K562 (cell line): ENCODE measurements at regions not wholly inside any gene's neighbourhood (a gene's known extent, or its start where the extent isn't known, plus 50 kb on each side); places are given as distances from the start of the nearest gene placed in this dataset.
"Not testable (repeated sequence)": the region's sequence is repeated elsewhere in the genome, so short reads cannot be mapped to it uniquely, and the experiment has no call there.

Source experiments
- ATAC-seq: fragments of 200-7000 bp; cut with Tn5 transposase; 3 replicates; pipeline ENCODE4 v1.9.1; 2020; ENCODE audit warnings: moderate library complexity
- BruUV-seq: library from RNA; stranded (reverse); fragments of 400-500 nt; replicated peaks from 2 replicates; lab custom pipeline; 2021; lab: Mats Ljungman, UMichigan
- CTCF ChIA-PET: fragments of 300-600 bp; formaldehyde crosslinking; extraction: SDS; loops from one replicate; lab custom pipeline; 2021; ENCODE audit warnings: low intra/inter-chr PET ratio; lab: Yijun Ruan, JAX
- POLR2A ChIA-PET: fragments of 300-600, 350-650 bp; sonication (Branson Sonifier 250); formaldehyde crosslinking; extraction: SDS; loops from one replicate; lab custom pipeline; 2021; ENCODE audit warnings: antibody characterized with exemption, inconsistent platforms; lab: Yijun Ruan, JAX
- DNase-seq, 4 experiments: peaks; one replicate each; pipeline versions ENCODE4 v3.0.0 to v3.0.0-alpha.2; 2011 to 2018; ENCODE audit warnings: low spot score in 3 of 4, mixed read lengths in 3 of 4; ENCODE audit errors: extremely low read depth in 1 of 4
- FAIRE-seq: peaks from 2 replicates; lab custom pipeline; 2011; peaks lifted over from hg19 to GRCh38; lab: Jason Lieb, UNC
- H2AFZ ChIP-seq: 2 replicates; pipeline ENCODE4 v1.6.0; 2011; ENCODE audit warnings: low read depth, low read length, control low read depth, inconsistent platforms
- H3K27ac ChIP-seq: fragments of 200-600 bp; 3 replicates; pipeline ENCODE4 v1.8.0; 2011; ENCODE audit warnings: low read depth, mild to moderate bottlenecking, control low read depth, inconsistent platforms, low read length, moderate library complexity, mixed read lengths; ENCODE audit errors: extremely low read depth
- H3K27me3 ChIP-seq, 2 experiments: fragments of 300-600 bp in 1 of 2; 2 replicates in 1 of 2; 3 replicates in 1 of 2; pipeline versions ENCODE4 v1.6.0 to v1.8.0; 2011; ENCODE audit warnings: inconsistent platforms in 2 of 2, low read length in 2 of 2, mild to moderate bottlenecking in 1 of 2, mixed read lengths in 1 of 2, moderate library complexity in 1 of 2; ENCODE audit not compliant: control insufficient read depth in 2 of 2, insufficient read depth in 2 of 2
- H3K36me3 ChIP-seq: fragments of 300-600 bp; 3 replicates; pipeline ENCODE4 v1.8.0; 2011; ENCODE audit warnings: mild to moderate bottlenecking, low read length, inconsistent platforms; ENCODE audit not compliant: control insufficient read depth, insufficient read depth
- H3K4me1 ChIP-seq, 2 experiments: fragments of 200-600 bp in 1 of 2; replicated peaks in 1 of 2; 2 replicates in 1 of 2; 3 replicates in 1 of 2; pipeline versions ENCODE4 v1.5.1 to v1.8.0; 2011; ENCODE audit warnings: inconsistent platforms in 2 of 2, low read length in 2 of 2, mild to moderate bottlenecking in 1 of 2, mixed read lengths in 1 of 2, moderate library complexity in 1 of 2; ENCODE audit not compliant: control insufficient read depth in 2 of 2, insufficient read depth in 2 of 2
- H3K4me2 ChIP-seq: 2 replicates; pipeline ENCODE4 v1.6.1; 2011; ENCODE audit warnings: low read length, control low read depth, inconsistent platforms, mixed read lengths; ENCODE audit not compliant: insufficient read depth
- H3K4me3 ChIP-seq: fragments of 200-600 bp; sonication (generic), shearing (Covaris generic); 2 replicates; pipeline ENCODE4 v1.5.1; 2016; ENCODE audit warnings: control low read depth, inconsistent platforms
- H3K79me2 ChIP-seq: fragments of 200-600 bp; 3 replicates; pipeline ENCODE4 v1.8.0; 2011; ENCODE audit warnings: low read length, inconsistent platforms; ENCODE audit not compliant: control insufficient read depth, insufficient read depth
- H3K9ac ChIP-seq, 2 experiments: 2 replicates each; pipeline versions ENCODE4 v1.6.0 to v1.6.1; 2011; ENCODE audit warnings: low read depth in 2 of 2, low read length in 2 of 2, control low read depth in 1 of 2, inconsistent platforms in 1 of 2, mild to moderate bottlenecking in 1 of 2, mixed read lengths in 1 of 2; ENCODE audit not compliant: insufficient read depth in 1 of 2
- H3K9me1 ChIP-seq: one replicate; pipeline ENCODE4 v1.6.0; 2011; ENCODE audit warnings: inconsistent platforms, mild to moderate bottlenecking, low read length, moderate library complexity; ENCODE audit not compliant: control insufficient read depth, insufficient read depth
- H3K9me3 ChIP-seq: replicated peaks from 2 replicates; pipeline ENCODE4 v1.5.1; 2011; ENCODE audit warnings: low read depth, low read length, inconsistent platforms; ENCODE audit not compliant: control insufficient read depth, insufficient read depth
- H4K20me1 ChIP-seq: replicated peaks from 2 replicates; pipeline ENCODE4 v1.6.1; 2011; ENCODE audit warnings: low read length, inconsistent platforms, mixed read lengths; ENCODE audit not compliant: control insufficient read depth, insufficient read depth
- CBX3 ChIP-seq, 2 experiments: IDR thresholded peaks; 1 replicate in 1 of 2; 2 replicates in 1 of 2; pipeline ENCODE4 v1.6.1; 2012; ENCODE audit warnings: inconsistent platforms in 2 of 2, low read length in 2 of 2, borderline replicate concordance in 1 of 2, control low read depth in 1 of 2
- CBX8 ChIP-seq: fragments of 200-600 bp; sonication (generic); IDR thresholded peaks from 2 replicates; pipeline ENCODE4 v1.6.1; 2012; ENCODE audit warnings: borderline replicate concordance, mixed run types, low read depth, mild to moderate bottlenecking, moderate library complexity, mixed read lengths, low read length, control low read depth, inconsistent platforms; ENCODE audit not compliant: poor library complexity, severe bottlenecking; ENCODE audit errors: extremely low read depth
- CTCF ChIP-seq, 3 experiments: IDR thresholded peaks in 2 of 3; conservative IDR thresholded peaks in 1 of 3; 2 replicates each; pipeline ENCODE4 v1.5.1; 2011 to 2012; ENCODE audit warnings: low read length in 3 of 3, mild to moderate bottlenecking in 3 of 3, control low read depth in 2 of 3, improper control_type of control experiment in 1 of 3, inconsistent platforms in 1 of 3, low read depth in 1 of 3, mixed read lengths in 1 of 3, moderate library complexity in 1 of 3; ENCODE audit not compliant: insufficient read depth in 2 of 3
- JUND ChIP-seq, 2 experiments: IDR thresholded peaks; 2 replicates in 1 of 2; 3 replicates in 1 of 2; pipeline ENCODE4 v1.6.1; 2011; ENCODE audit warnings: borderline replicate concordance in 2 of 2, low read depth in 2 of 2, low read length in 2 of 2, improper control_type of control experiment in 1 of 2, missing biosample characterization in 1 of 2, missing genetic modification characterization in 1 of 2, missing genetic modification reagents in 1 of 2
- LCOR ChIP-seq: sonication (generic); formaldehyde crosslinking; IDR thresholded peaks from 2 replicates; pipeline ENCODE4 v1.8.0; 2022; ENCODE audit warnings: mild to moderate bottlenecking, missing genetic modification reagents
- MBD2 ChIP-seq: sonication (generic); IDR thresholded peaks from 2 replicates; pipeline ENCODE4 v1.6.1; 2016; ENCODE audit warnings: low read depth, borderline replicate concordance
- NCOR1 ChIP-seq: fragments of 450-650 bp; IDR thresholded peaks from 2 replicates; pipeline ENCODE4 v1.6.1; 2016; ENCODE audit warnings: mild to moderate bottlenecking, moderate library complexity
- NFATC3 ChIP-seq: fragments of 450-650 bp; IDR thresholded peaks from 2 replicates; pipeline ENCODE4 v1.6.1; 2017; ENCODE audit warnings: mild to moderate bottlenecking
- NUFIP1 ChIP-seq: fragments of 450-650 bp; IDR thresholded peaks from 2 replicates; pipeline ENCODE4 v1.6.1; 2018; ENCODE audit not compliant: partially characterized antibody
- POLR2G ChIP-seq: fragments of 200-400 bp; formaldehyde crosslinking; IDR thresholded peaks from 2 replicates; pipeline ENCODE4 v1.6.1; 2017; ENCODE audit warnings: low read depth, mild to moderate bottlenecking, antibody characterized with exemption, low read length, moderate library complexity
- PPARD ChIP-seq: fragments of 250-450 bp; sonication (Bioruptor Pico); IDR thresholded peaks from 2 replicates; pipeline ENCODE4 v1.8.0; 2022; ENCODE audit warnings: inconsistent platforms, mild to moderate bottlenecking, moderate library complexity
- RBM22 ChIP-seq: fragments of 200-400 bp; formaldehyde crosslinking; IDR thresholded peaks from 2 replicates; pipeline ENCODE4 v1.6.1; 2018; ENCODE audit warnings: low read length, low read depth; ENCODE audit not compliant: poor library complexity, severe bottlenecking
- RCOR1 ChIP-seq, 2 experiments: IDR thresholded peaks; 2 replicates each; pipeline ENCODE4 v1.6.1; 2012; ENCODE audit warnings: low read depth in 2 of 2, low read length in 2 of 2, borderline replicate concordance in 1 of 2, improper control_type of control experiment in 1 of 2
- TCF7L2 ChIP-seq: fragments of 150-350 bp; IDR thresholded peaks from 2 replicates; pipeline ENCODE4 v1.6.1; 2016; ENCODE audit warnings: low read depth, mild to moderate bottlenecking, low read length, moderate library complexity
- ZNF280A ChIP-seq: fragments of 450-650 bp; IDR thresholded peaks from 2 replicates; pipeline ENCODE4 v1.6.1; 2018; ENCODE audit warnings: mild to moderate bottlenecking, low read depth; ENCODE audit not compliant: partially characterized antibody
- ZNF354B ChIP-seq: fragments of 250-450 bp; sonication (Bioruptor Pico); IDR thresholded peaks from 2 replicates; pipeline ENCODE4 v1.4.0; 2020
- ZNF695 ChIP-seq: fragments of 450-650 bp; formaldehyde crosslinking; IDR thresholded peaks from 2 replicates; pipeline ENCODE4 v1.4.0; 2020; ENCODE audit warnings: mild to moderate bottlenecking, moderate library complexity
- ZNF764 ChIP-seq: fragments of 250-450 bp; sonication (Bioruptor Pico); IDR thresholded peaks from 2 replicates; pipeline ENCODE4 v1.4.0; 2020; ENCODE audit warnings: low read depth, mild to moderate bottlenecking, moderate library complexity
- WGBS: fragments of 100-300 bp; shearing (Covaris generic); methylation state at CpG from one replicate; pipeline ENCODE4 v1.1.6; 2016; ENCODE audit warnings: low coverage, mixed read lengths; ENCODE audit not compliant: insufficient coverage; ENCODE audit errors: missing lambda C conversion rate; 5-methylcytosine and 5-hydroxymethylcytosine counted together
- in situ Hi-C: fragments of 300-500 bp; cut with MboI; formaldehyde crosslinking; loops from 4 replicates; pipeline ENCODE4 v1.15.0; 2018; ENCODE audit warnings: inconsistent platforms, mixed read lengths
- intact Hi-C: fragments of 100-400 bp; cut with micrococcal nuclease; formaldehyde crosslinking; loops from 2 replicates; pipeline ENCODE4 v1.14.2; 2022

- no TSS peak for BruUV-seq
Measured at GRCh38 chr10:36526033-36526432, 599.4 kb upstream of the ANKRD30A start.

GRCh38 chr10:36524126-36524525 lies 601.3 kb upstream of the ANKRD30A start:
- BruUV-seq, in situ Hi-C loops: not testable (repeated sequence)
- 1% methylated on average over 20 of the region's 21 CpGs for WGBS

More at GRCh38 chr10:36526033-36526432, 599.4 kb upstream of the ANKRD30A start:
- Histone ChIP-seq H3K4me2 (no peak overlapping the region), H3K9ac (no peak overlapping the region), H3K9me3 (no peaks in the 10 kb centered on the region; the same call in 1 of the 2 replicates), H3K36me3 (no peaks in the 10 kb centered on the region), H2AFZ (no peak overlapping the region), H3K4me3 (no peak overlapping the region), H3K79me2 (no peaks in the 10 kb centered on the region), H3K4me1 (no peaks in the 10 kb centered on the region), H3K9me1 (no peaks in the 10 kb centered on the region), H3K27me3 (no peaks in the 10 kb centered on the region), H4K20me1 (no peaks in the 10 kb centered on the region), H3K27ac (no peak overlapping the region)
- POLR2A ChIA-PET, result no interaction called here
- CTCF ChIA-PET, result no interaction called here
- intact Hi-C loops, result no loop called here
- TF ChIP-seq RBM22 (no peak), MBD2 (no peak), JUND (IDR thresholded peaks at IDR 0.05; ENCODE audit: borderline replicate concordance, low read depth, low read length) (no peak), JUND (tag; IDR thresholded peaks at IDR 0.05; ENCODE audit: borderline replicate concordance, low read depth, low read length) (no peak), PPARD (CRISPR knock-in tag) (no peak), ZNF695 (no peak), CBX8 (no peak), NFATC3 (no peak), ZNF764 (no peak), ZNF280A (no peak), NCOR1 (no peak), CBX3 (IDR thresholded peaks at IDR 0.05; ENCODE audit: borderline replicate concordance in 1 of 2, low read length in 2 of 2) (no peak), ZNF354B (CRISPR knock-in tag) (no peak), NUFIP1 (no peak), LCOR (CRISPR knock-in tag) (no peak), TCF7L2 (no peak), POLR2G (no peak), CTCF (IDR thresholded peaks at IDR 0.05 in 2 of 3, conservative IDR thresholded peaks at IDR 0.05 in 1 of 3; ENCODE audit: insufficient read depth in 2 of 3, low read depth in 1 of 3, low read length in 3 of 3) (no peak), RCOR1 (IDR thresholded peaks at IDR 0.05; ENCODE audit: borderline replicate concordance in 1 of 2, low read depth in 2 of 2, low read length in 2 of 2) (no peak)
- no peak for ATAC-seq
- in situ Hi-C loops, result no loop called here
- FAIRE-seq, result no peak
- DNase-seq, result no peak

More at GRCh38 chr10:36524126-36524525, 601.3 kb upstream of the ANKRD30A start:
- H3K4me1 ChIP-seq, FAIRE-seq, H3K4me2 ChIP-seq, POLR2A ChIA-PET, H3K9ac ChIP-seq, H3K27ac ChIP-seq, DNase-seq, ATAC-seq, H3K9me3 ChIP-seq, H4K20me1 ChIP-seq, H3K36me3 ChIP-seq, H3K27me3 ChIP-seq, intact Hi-C loops, CTCF ChIA-PET, H3K9me1 ChIP-seq, H3K4me3 ChIP-seq, H3K79me2 ChIP-seq, H2AFZ ChIP-seq: not testable (repeated sequence)
